Ovary (tissue), 7 donors: ENCODE measurements at regions not wholly inside any gene's neighbourhood (a gene's known extent, or its start where the extent isn't known, plus 50 kb on each side); places are given as distances from the start of the nearest gene placed in this dataset.

Experiments
- DNase-seq, 5 donors: peaks; one replicate each; pipeline ENCODE4 v3.0.0-alpha.2; 2019 to 2020
- H3K27ac ChIP-seq, 2 donors: fragments of 200-600 bp; one replicate each; pipeline versions ENCODE4 v1.5.1 to v1.8.0; 2019 to 2022
- H3K27me3 ChIP-seq: fragments of 200-600 bp; one replicate; pipeline ENCODE4 v1.8.0; 2022
- H3K36me3 ChIP-seq: fragments of 200-600 bp; sonication (generic); one replicate; pipeline ENCODE4 v1.5.1; 2019
- H3K4me1 ChIP-seq: one replicate; pipeline ENCODE4 v1.8.1; 2013; ENCODE audit warnings: mild to moderate bottlenecking, moderate library complexity; ENCODE audit not compliant: insufficient read depth
- H3K4me3 ChIP-seq: fragments of 200-600 bp; sonication (generic); one replicate; pipeline ENCODE4 v1.5.1; 2017
- H3K9me3 ChIP-seq, 2 donors: fragments of 200-600 bp in 1 of 2; sonication (generic) in 1 of 2; one replicate each; pipeline versions ENCODE4 v1.5.1 to v1.8.1; 2013 to 2019; ENCODE audit warnings: mild to moderate bottlenecking in 1 of 2, moderate library complexity in 1 of 2
- CTCF ChIP-seq, 3 donors: fragments of 450-650 bp in 2 of 3; fragments of 200-600 bp in 1 of 3; IDR thresholded peaks; one replicate each; pipeline versions ENCODE4 v1.5.1 to v1.8.0; 2016 to 2022; ENCODE audit warnings: antibody characterized with exemption in 3 of 3, mild to moderate bottlenecking in 1 of 3
- EP300 ChIP-seq: sonication (generic); formaldehyde crosslinking; IDR thresholded peaks from one replicate; pipeline ENCODE4 v1.6.1; 2017; ENCODE audit warnings: antibody characterized with exemption
- POLR2A ChIP-seq: fragments of 450-650 bp; IDR thresholded peaks from one replicate; pipeline ENCODE4 v1.6.1; 2017; ENCODE audit warnings: antibody characterized with exemption, mild to moderate bottlenecking, moderate library complexity
- WGBS, 3 donors: extraction: QIAGEN DNeasy Blood & Tissue Kit in 1 of 3; methylation state at CpG; one replicate each; pipeline versions ENCODE4 v1.1.5 to v1.1.7; 2013 to 2017; 5-methylcytosine and 5-hydroxymethylcytosine counted together
- intact Hi-C, 4 donors: fragments of 100-400 bp; cut with DNase I; formaldehyde crosslinking; loops; one replicate each; pipeline versions ENCODE4 v1.11.0 to v1.15.1; 2022 to 2023
- donor health status: DM: no; HTN: no; CAD: no; lungs with moderate emphysema.
- donor health status: DM: no; HTN: no; CAD: no.
- donor health status: Bipolar disorder and iron deficiency.
- donor health status: DM: no; HTN: no; CAD: no.
- donor health status: DM: yes; HTN: yes; CAD: no.

DNA sequence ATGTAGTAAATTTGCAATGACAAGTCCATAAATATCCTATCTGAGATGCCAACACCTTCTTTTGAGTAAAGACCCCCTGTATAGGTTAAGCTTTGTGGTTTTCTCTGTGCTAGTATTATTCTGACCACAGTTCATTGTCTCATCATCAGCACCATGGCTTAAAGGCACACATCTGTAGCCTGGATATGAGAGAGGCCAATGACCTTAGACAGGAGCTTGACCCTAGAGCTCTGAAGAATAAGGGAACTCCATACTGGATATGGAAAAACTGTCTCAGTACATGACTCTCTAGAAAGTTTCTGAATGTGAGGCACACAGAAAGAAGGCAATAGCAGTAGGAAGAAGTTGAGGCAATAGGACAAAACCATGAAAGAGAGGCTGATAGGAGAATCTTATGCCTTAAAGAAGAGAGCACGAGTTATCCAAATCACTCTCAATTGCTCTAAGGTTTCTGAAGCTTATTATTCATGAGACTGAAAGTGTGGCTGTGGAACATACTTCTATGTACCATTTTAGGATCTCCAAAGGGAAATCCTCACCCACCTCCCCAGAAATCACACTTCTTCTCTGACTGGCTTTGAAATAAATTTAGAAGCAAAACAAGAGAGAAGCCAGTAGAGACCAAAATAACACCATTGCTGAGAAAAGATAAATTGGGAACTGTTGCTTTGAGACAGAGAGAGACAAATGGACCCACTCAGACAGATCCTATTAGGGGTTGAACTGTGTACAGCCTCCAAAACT, 150.2 kb downstream of the ABCA8 start:
- intact Hi-C loops, result no loop called here
- Histone ChIP-seq H3K36me3 (no peaks in the 10 kb centered on the region), H3K27me3 (no peaks in the 10 kb centered on the region), H3K27ac (no peak overlapping the region), H3K9me3 (no peaks in the 10 kb centered on the region), H3K4me3 (no peak overlapping the region), H3K4me1 (peaks cover 15% of the 10 kb centered on the region)
- DNase-seq, result no peak
- TF ChIP-seq CTCF (IDR thresholded peaks at IDR 0.05), result no peak
- TF ChIP-seq POLR2A, result no peak
- no peak for TF ChIP-seq EP300
- WGBS, 3 donors, result 91 to 96% (median 95%) methylated on average over 1 of the region's 1 CpG

DNA sequence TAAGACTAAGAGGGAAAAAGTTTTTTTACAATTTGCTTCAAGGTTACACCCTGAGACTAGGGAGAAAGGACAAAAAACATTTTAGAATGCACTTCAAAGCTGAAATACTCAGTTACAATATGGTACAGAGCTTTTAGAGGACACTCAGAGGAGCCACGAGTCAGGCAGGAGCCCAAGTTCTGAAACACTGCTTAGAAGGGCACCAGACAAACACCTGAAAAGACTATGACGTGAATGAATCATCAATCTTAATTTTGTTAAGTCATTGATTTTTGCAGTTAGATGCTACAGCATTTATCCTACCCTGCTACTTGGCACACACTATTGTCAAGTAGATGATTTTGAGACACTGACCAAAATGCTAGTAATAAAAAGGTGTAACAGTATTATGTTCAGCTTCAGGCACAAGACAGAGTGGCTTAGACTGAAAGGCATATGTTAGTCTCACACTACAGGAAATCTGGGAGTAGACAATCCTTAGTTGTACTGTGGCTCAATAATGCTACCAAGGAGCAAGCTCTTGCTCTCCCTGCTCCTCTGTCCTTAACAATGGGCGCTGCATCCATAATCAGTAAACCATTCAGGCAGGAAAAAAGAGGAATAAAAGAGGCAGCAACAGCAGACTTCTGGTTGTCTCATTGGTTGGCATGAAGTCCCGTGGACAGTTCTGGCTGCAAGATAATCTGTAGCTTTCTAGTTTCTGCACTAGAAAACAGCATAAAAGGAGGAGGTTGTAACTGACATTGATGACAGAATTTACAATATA, 151.8 kb downstream of the ABCA8 start:
- Histone ChIP-seq H3K27ac (peak overlapping the region in 1 of 2 donors; percentile 66), H3K27me3 (no peaks in the 10 kb centered on the region), H3K9me3 (no peaks in the 10 kb centered on the region), H3K36me3 (no peaks in the 10 kb centered on the region), H3K4me3 (no peak overlapping the region), H3K4me1 (peaks cover 11% of the 10 kb centered on the region)
- no peak for TF ChIP-seq POLR2A
- TF ChIP-seq EP300, result no peak
- TF ChIP-seq CTCF (IDR thresholded peaks at IDR 0.05), result no peak
- no peak for DNase-seq
- intact Hi-C loops, result no loop called here
- WGBS, 3 donors, result 30 to 49% (median 32%) methylated on average over 4 of the region's 4 CpGs

DNA sequence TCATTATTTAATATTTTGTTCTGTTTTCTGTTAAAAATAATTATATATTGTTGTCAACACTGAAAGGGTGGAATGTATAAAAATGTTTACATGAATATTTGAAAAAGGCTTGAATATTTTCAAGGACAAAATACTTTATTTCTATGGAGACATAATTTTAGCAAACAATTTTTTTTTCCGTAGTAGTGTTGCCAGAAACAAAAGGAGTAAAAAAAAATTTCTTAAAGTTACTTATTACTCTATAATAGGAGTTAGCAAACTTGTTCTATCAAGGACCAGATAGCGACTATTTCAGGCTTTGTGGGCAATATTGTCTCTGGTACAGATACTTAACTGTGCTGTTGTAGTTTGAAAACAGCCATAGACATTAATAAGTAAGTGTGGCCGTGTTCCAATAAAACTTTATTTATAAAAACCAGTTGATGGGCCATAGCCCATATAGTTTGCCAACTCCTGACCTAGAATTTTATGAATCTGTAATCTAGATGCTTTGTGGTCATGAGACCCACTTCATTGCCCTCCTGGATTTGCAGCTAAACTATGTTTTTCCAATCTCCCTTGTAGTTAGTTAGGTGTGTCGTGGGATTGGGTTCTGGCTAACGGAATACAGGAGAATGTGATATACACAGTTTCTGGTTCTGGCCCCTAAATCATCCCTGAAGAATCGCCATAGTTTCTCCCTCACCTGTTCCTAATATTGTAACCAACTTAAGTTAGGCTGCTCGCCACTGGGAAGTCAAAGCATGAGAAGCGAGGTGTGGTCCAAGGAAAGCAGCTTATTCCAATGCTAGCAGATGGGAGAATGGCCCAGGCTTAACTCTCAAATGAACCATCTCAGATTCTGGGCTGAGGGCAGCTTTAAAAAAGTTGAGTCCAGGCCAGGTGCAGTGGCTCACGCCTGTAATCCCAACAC, 153.6 kb downstream of the ABCA8 start:
- Histone ChIP-seq H3K4me3 (no peak overlapping the region), H3K27ac (no peak overlapping the region), H3K9me3 (no peaks in the 10 kb centered on the region), H3K4me1 (peaks cover 8% of the 10 kb centered on the region), H3K36me3 (no peaks in the 10 kb centered on the region), H3K27me3 (no peaks in the 10 kb centered on the region)
- intact Hi-C loops, result no loop called here
- no peak for DNase-seq
- 81 to 84% (median 84%) methylated on average over 9 of the region's 9 CpGs for WGBS, 3 donors
- TF ChIP-seq POLR2A (no peak), EP300 (no peak), CTCF (IDR thresholded peaks at IDR 0.05) (no peak)

DNA sequence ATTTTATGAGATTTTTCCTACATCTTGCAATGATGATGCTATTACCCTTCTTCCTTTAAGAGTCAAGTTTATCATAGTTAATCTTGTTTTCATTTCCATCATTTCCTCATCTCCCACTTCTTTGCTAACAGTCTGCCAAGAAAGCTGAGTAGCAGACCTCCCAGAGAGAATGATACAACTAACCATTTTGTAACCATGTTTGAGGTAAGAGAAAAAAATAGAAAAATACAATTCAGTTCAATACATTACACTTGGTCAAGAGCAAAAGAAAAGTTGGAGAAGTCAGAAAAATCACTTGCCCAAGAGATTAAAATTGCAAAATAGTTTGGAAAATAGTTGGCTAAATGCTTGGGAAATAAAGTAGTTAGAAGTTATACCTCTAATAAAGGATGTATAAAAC, 154.4 kb downstream of the ABCA8 start:
- Histone ChIP-seq H3K4me1 (peaks cover 8% of the 10 kb centered on the region), H3K4me3 (no peak overlapping the region), H3K27ac (no peak overlapping the region), H3K9me3 (no peaks in the 10 kb centered on the region), H3K27me3 (no peaks in the 10 kb centered on the region), H3K36me3 (no peaks in the 10 kb centered on the region)
- TF ChIP-seq POLR2A, result no peak
- no peak for TF ChIP-seq EP300
- TF ChIP-seq CTCF (IDR thresholded peaks at IDR 0.05), result no peak
- intact Hi-C loops, result no loop called here
- DNase-seq, result no peak
